ENCODE measurements at regions not wholly inside any gene's neighbourhood (a gene's known extent, or its start where the extent isn't known, plus 50 kb on each side); places are given as distances from the start of the nearest gene placed in this dataset.

- TF ChIP-seq CHD7 (IDR thresholded peaks at IDR 0.05; ENCODE audit: insufficient replicate concordance, low read length) (no peak), SP2 (IDR thresholded peaks at IDR 0.05; ENCODE audit: low read length) (no peak), POU5F1 (IDR thresholded peaks at IDR 0.05; ENCODE audit: low read depth, low read length) (no peak), PHF8 (conservative IDR thresholded peaks at IDR 0.05; ENCODE audit: low read depth, low read length) (no peak), CHD1 (IDR thresholded peaks at IDR 0.05; ENCODE audit: low read depth, low read length) (no peak), TBP (IDR thresholded peaks at IDR 0.05; ENCODE audit: low read depth, low read length) (no peak), TAF7 (optimal IDR thresholded peaks at IDR 0.05; ENCODE audit: borderline replicate concordance, low read depth, low read length) (no peak), POLR2A (IDR thresholded peaks at IDR 0.05; ENCODE audit: control extremely low read depth in 1 of 2, low read depth in 2 of 2, low read length in 2 of 2) (no peak), CHD2 (IDR thresholded peaks at IDR 0.05; ENCODE audit: low read length) (no peak), TAF1 (IDR thresholded peaks at IDR 0.05; ENCODE audit: low read depth, low read length) (no peak)
Observed at GRCh38 chr13:56907766-56908165, 233.0 kb upstream of the PRR20A start (continued).

All from H1 (cell line).